Stimulated activated naive CD4-positive, alpha-beta T cell treated with Interleukin-2 at 50 U/mL for 16 hours (primary cell): ENCODE measurements at regions not wholly inside any gene's neighbourhood (a gene's known extent, or its start where the extent isn't known, plus 50 kb on each side); places are given as distances from the start of the nearest gene placed in this dataset.
A peak's percentile ranks its signal among the peaks of the same experiment; 100 is the strongest.
"Not testable (repeated sequence)": the region's sequence is repeated elsewhere in the genome, so short reads cannot be mapped to it uniquely, and the experiment has no call there.

ENCODE experiments used
- DNase-seq: peaks from one replicate; lab custom pipeline; 2025; lab: John Stamatoyannopoulos, UW

DNA sequence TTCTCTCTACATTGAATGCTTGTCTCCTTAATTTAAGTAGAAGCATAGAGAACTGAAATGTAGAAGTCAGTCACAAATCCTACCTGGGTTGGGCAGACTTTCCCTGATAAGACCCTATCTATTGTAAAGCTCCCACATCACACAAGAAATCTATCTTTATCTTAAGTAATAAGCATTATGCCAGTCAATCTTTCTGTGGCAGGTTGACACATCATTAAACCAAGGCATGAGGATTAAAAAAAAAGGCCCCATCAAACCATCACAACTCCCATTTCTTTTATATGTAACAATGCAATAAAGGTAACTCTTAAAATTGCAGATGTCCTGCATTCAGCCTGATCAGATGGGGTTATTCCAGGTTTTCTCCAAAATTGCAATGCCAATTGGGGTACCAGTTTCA is 311.8 kb downstream of the TOX3 start:
- no peak for DNase-seq

DNA sequence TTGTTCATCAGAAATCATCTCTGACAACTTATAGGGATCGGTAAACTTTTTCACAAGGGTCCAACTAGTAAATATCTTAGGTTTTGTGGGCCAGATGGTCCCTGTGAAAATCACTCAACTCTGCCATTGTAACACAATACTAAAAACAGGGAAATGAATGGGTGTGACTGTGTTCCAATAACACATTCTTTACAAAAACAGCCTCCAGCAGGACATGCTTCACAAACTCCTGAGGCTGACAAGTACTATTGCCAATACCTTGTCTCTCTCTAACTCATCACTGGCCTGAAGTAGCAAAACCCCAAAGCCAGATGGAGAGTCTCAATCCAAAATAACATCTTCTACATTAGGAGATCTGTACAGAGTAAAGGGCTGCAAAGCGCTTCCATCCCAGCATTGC is 312.3 kb downstream of the TOX3 start:
- no peak for DNase-seq

DNA sequence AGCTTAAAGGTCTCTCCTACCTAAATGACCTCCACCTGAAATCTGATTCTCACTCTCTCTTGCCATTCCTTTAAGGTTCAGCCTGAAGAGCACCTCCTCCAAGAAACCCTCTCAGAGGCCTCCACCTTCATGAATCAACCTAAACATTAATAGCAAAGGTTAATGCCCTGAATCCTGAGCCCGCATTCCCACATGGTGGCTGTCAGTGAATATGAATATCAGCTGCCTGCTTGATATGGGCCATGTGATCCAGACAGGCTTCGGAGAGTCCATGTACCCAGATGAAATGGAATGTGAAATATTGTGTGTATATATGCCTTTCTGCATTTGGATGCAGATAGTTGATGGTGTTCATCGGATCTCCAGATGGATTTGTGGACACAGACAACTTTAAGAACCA is 317.5 kb downstream of the TOX3 start:
- no peak for DNase-seq

DNA sequence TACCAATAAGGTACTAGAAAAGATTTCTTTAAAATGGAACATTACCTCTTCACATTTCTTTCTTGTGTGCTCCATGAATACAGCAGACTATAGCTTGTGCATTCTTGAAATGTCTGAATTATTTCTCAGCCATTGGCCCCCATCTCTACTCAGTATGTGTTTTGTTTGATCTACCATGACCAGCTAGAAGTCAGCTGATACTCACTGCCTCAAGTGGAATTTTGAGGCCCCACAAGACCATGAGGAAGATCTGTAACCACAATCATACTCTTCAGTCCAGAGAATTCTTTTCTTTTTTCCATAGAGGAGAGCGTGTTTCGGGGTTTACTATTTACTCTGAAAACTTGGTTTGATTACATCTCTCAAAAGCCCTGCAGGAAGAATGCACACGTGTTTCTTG is 319.1 kb downstream of the TOX3 start:
- DNase-seq: no peak

DNA sequence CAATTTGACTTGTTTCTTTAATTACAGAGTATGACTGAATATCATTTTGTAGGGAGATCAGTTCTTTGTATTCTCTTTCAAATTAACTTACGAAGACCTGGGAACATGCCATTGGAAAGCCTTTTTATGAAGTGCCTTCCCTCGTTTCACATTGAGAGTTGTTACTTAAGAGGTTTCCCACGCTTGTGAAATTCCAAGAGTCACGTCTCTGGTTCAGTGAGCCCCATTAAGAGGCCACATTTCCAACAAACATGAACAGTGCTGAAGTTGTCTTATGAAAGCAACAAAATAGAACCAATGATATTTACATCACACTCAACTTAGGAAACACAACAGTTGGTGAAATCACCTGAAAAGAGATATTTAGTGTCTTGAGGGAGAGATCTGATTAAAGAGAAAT is 334.1 kb downstream of the TOX3 start:
- DNase-seq: no peak

DNA sequence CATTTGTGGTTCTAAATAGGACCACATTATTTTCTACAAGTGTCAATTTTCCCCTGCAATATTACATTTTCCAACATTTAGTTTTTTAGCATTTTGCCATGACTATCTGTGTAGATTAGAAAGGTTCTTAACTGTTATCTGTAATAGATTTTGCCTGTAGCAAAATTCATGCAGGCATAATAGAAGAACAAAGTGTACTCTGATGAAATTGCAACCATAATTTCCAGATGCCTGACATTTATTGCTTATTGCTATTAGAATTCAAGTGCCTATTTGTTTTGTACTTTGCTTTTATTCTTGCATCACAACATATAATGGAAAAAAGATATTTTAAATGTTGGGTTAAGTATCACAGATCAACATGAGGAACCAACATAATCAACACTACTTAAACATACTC is 337.7 kb downstream of the TOX3 start:
- no peak for DNase-seq

DNA sequence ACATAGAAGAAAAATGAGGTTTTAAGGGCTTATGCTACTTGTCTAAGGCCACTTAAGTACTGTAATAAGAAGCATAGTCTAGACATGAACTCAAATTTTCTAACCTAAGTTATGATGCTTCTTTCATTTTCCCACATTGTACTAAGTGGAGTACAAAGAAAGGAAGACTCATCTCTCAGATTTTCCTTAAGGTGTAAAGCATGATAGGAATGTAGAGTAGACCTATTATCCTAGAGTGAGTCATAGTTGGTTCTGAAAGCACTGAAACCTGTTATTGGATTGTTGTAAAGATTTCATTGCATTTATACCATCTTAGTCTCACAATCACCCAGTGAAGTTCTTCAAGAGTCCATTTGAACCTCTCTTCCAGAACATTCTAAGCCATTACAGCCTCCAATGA is 343.8 kb downstream of the TOX3 start:
- DNase-seq: no peak

DNA sequence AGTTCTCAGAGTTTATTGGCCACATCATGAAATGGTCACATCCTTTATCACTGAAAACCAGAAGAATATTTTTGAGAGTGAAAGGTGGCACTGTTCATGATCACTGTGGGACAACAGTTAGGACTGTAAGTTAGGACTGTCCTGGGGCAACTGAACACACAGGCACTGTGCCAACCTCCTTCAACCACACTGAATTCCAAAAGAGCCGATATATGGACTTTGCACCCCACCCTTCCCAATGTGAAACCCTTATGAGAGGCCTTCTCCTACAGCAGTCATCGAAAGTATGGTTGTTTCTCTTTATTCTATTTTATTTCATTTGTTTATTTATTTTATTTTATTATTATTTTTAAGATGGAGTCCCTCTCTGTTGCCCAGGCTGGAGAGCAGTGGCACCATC is 353.5 kb downstream of the TOX3 start:
- no peak for DNase-seq

DNA sequence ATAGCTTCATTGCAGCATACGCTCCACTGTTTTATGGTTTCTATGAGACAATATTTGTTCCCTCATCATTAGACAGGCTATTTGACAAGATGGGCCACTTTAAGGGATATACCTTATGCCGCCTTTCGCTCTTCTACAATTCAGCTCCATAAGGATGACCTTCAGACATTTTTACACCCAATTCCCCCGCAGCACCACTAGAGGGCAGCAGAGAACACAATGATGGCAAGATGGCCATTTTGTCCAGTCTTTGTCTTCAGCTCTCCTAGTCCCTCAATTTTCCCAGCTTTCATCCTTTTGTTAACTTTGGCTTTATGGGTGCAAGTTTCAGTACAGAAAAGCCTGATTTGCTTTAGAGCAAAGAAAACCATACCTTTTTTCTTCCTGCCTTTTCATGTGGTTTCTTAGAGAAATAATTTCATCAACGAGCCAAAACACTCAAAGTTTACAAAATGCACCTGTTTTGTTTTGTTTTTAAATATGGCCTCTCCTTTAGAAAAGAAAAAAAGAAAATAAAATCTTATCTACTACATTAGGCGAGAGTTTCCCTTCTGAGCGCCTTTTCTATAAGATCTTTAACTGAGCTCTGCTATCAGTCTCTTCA is 355.3 kb downstream of the TOX3 start:
- DNase-seq: peak; percentile 24

DNA sequence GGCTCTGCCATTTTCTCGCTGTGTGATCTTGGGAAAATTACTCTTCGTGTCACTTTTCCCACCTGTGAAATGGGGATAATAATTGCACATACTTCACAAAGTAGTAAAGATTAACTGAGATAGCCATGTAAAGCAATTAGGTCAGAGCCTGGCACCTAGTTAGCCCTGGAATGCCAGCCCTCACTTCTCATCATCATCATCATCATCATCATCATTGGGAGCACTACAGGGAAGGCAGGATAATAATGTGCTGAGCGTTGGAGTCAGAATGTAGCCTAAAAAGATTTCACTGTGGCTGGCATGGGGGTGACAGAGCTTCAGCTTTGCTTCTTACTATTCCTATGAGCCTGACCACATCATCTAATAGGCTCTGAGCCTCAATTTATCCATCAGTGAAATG is 362.6 kb downstream of the TOX3 start:
- DNase-seq: no peak

DNA sequence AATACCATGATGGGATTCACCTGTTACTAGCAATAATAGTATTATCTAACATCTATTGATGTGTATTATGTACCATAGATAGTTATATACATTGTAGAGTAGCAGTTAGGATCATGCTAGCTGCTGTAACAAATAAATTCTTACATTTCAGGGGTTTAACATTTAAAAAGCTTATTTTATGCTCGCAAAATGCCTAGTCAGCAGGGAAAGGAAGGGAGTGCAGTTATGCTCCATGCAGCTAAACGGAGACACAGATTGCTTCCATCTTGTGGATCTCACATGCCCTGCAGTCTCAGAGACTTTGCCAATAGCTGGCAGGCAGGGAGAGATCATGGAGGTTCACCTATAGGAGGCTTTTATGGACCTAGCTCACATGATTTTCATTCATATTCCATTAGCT is 364.1 kb downstream of the TOX3 start:
- no peak for DNase-seq

DNA sequence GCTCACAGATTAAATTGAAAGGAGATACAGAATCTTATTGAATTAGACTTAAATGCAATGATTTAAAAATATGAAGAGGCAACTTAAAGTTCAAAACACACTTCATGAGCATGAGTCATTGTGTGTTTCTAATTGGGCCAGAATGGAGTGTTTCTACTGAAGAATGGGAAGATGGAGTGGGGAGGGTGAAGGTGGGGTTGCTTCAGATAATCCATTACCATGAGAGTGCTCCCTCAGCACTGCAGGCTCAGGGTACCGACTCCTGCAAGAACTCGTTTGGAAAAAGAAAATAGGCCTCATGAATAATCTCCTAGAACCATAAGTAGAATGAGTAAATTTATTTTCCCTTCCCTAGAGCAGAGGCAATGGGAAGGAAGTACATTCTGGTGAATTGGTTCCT is 372.8 kb downstream of the TOX3 start:
- DNase-seq: no peak

DNA sequence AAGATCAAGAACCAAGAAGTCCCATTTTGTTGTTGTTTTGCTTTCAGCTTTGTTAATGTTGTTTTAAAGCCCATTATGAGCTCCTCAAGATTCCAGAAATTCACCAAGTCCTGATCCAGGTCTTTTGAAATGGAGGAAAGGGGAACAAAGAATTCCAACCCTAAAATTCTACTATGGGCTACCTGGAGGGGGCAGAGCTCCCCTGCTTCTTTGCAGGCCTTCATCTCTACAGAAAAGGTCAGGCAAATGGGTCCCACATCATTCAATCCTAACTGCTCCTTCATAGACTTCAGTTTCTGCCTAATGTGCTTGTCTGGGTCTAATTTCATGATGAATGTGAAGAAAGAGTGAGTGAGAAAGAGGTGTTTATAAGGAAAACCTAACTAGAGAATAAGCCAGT is 375.5 kb downstream of the TOX3 start:
- DNase-seq: no peak

DNA sequence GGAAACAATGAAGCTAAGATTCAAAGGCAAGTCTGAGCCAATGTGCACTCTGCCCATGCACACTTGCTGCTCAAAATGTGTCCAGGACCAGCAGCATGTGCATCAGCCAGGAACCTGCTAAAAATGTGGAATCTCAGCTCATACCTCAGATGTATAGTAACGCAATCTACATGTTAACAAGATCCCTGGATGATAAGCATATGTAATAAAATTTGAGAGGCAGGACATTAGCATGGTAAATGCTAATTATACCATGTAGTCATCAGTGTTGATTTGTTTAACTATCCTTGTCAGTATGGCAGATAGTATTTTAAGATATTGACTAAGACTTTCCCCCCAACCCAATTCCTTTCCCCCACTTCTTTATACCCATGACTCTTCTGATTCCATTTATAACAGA is 379.6 kb downstream of the TOX3 start:
- no peak for DNase-seq

DNA sequence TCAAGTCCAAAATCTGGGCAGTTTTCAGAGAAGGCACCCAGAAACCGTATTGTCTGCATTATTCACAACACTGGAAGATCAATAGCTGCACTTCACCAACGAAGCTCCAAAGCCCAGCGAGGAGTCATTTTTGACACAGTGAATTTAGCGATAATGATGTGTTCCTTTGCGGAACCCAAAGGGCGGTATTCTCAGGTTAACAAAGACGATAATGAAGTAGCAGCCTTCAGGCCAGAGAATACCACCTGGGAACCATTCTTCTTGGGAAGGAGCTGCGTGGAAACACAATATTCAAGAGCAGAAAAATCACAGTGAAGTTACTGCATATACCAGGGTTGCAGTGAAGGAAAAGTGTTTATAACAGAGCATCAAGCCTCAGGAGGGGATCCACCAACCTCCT is 381.0 kb downstream of the TOX3 start:
- DNase-seq: no peak

DNA sequence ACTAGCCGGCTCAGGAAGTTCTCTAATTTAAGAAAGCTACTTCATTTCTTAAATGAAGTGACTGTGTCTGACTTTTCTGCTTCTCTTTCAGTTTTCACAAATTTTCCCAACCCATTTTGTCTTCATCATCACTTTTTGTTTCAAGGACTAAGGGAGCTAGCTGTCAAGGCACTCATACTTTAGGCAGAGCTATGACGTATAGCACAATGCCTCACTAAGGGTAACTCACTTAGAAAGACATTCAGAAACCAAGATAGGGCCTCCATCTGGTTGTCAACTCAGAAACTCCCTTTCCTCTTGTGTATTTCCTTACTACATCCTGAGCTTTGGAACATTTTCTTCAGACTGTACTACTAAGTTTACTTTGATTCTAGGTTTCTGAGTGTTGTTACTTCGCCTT is 397.9 kb downstream of the TOX3 start:
- no peak for DNase-seq

DNA sequence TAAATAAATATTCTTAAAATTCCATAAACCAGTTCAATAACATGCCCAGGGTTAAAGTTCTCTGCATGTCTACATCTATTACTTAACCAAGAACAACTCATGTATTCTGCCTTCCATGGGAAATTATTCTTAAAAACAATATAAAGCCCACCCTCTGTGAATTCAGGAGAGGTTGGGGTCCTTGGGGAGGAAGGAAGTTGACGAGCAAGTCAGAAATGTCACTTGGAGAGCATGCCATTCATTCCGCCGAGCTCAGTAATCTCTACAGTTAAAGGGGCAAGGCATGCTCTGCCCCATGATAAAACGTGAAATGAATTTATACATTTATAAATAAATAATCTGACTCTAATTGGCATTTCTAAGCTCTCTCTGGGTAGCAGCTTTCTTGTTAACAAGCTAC is 405.1 kb downstream of the TOX3 start:
- no peak for DNase-seq

DNA sequence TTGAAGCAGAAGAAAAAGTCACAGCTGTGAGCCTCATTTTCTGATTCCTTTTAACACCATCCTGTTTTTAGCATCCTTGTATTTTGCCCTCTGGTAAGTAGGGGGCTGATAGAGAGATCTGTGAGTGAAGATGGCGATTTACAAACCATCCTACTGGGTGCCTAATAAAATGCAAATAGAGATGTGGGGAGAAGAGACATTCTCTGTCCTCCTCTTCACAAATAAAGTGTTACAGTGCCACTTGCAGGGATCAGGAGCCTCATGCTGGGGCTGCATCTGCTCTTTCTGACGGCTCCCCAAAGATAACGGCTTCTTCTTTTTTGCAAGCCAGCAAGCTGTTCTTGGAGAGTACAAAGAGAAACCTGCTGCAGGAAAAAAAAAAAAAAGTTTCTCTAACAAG is 418.6 kb downstream of the TOX3 start:
- no peak for DNase-seq

DNA sequence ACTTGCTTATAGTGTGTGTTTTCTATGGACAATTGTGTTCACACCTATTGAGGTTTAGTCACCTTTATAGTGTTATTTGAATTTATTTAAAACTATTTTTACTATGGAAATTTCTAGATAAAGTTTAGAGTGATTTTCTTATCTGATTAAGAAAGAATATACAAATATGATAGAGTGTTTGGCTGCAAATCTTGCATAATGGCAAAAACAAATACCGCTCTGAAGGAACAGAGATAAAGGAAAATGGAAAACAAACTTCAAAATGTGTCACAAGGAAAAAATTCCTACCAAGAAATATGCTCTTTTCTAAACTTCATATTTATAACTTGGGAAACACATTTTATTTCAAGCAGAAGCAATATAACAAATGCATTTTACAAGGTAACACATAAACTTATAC is 423.1 kb downstream of the TOX3 start:
- no peak for DNase-seq

DNA sequence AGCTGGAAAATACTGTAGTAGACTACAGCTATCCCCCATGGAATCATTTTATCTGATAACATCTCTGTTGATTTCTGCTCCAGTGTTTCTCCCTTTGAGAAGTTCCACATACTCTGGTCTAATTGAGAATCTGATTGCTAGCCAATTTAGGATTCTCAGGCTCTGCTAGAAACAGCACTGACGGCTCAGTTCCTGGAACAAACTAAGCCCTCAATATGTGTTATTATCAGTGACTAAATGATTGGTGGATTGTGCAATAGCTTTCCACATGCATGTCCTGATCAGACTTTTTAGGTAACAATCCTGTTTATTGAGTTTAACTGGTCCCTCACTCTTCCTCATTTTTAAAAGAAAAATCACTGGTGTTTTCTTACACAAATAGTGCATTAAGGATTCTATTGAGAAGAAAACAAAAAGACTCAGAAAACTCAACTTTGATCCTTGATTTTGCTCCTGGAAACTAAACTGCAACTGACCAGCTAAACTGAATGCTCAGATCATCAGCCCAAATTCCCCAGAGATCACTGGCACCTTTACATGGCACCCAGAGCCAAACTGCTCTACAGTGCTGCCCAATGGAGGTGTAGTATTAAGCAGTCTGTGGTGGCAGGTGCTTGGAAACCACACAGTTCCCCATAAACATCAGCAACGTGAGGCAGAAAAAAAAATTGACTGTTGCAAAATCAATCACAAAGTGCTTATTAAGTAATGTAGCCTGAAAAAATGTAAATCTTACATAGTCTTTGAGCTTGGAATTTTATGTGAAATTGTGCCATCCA is 423.7 kb downstream of the TOX3 start:
- DNase-seq: no peak

DNA sequence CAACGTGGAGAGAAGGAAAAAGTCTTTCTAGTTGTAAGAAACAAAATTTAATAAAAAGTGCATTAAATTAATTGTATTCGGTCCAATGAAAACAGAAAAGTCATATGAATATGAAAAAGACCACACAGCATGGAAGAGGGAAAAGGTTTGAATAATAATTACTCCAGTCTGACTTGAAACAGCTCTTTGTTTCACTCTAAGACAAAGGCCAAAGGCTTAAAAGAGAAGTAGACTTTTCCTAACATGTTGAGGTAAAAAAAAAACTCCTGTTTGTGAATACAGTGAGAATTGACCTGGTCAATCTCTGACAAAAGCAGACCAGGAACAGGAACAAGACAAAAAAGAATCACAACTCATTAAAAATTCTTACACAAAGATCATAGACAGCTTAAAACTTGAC is 429.8 kb downstream of the TOX3 start:
- no peak for DNase-seq

DNA sequence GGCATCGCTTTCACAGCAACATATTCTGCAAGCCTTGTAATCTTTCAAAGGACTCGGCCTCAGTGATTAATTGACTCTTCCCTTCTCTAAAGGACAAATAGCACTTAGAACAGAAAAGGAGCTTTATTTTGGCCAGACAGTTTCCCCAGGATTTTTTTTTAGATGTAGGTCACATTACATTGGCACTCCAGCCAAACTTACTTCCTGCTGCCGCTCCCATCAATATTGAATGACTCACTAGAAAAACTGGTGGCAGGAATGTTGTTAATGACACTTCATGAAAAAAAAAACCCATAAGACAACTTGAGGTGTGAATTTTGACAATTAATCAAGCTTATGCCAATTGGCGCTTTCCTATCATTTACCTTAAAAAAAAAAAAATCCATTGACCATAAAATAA is 432.6 kb downstream of the TOX3 start:
- DNase-seq: no peak

DNA sequence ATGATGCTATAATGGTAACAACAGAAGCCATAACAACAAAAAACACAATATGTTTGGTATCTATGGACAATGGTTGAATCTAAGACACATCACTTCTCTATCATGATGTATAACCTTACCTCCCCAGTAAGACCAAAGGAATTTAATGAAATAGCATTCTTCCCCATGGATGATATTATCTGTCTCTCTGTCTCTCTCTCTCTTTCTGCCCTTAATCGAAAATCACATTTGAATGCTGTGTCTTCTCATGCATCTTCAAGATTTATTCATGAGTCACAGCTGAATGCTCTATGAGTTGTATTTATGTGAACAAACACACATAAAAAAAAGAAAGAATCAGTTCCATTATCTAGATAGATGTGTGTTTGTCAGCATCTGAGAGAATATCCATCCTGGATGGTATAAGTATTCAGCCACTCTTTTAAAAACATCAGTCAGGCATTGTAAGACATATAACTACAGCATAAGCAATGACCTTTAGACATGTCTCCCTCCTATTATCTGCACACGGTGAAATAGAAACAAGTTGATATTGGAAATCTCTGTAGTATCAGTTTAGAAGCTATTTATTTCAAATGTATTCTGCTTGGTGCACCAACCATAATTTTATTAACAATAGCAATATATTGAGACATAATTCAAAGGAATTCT is 433.3 kb downstream of the TOX3 start:
- no peak for DNase-seq

DNA sequence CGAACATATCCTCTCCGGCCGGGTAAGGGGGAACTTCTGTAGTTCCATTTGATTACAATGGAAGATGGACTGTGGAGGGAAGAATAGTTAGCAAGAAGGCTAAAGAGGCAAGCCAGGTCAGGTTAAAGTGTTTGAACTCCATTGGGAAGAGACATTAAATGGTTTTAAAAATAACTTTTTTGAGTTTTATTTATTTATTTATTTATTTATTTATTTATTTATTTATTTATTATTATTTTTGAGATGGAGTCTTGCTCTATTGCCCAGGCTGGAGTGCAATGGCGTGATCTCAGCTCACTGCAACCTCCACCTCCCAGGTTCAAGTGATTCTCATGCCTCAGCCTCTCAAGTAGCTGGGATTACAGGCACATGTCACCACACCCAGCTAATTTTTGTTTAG is 441.9 kb downstream of the TOX3 start:
- not testable (repeated sequence) for DNase-seq
